Karpas-422 (cell line): ENCODE measurements at regions not wholly inside any gene's neighbourhood (a gene's known extent, or its start where the extent isn't known, plus 50 kb on each side); places are given as distances from the start of the nearest gene placed in this dataset.
"Not testable (repeated sequence)": the region's sequence is repeated elsewhere in the genome, so short reads cannot be mapped to it uniquely, and the experiment has no call there.

ENCODE experiments used
- DNase-seq: peaks from one replicate; pipeline ENCODE4 v3.0.0-alpha.2; 2015
- H2AFZ ChIP-seq: fragments of 200-600 bp; sonication (generic); 2 replicates; pipeline ENCODE4 v1.6.1; 2014; ENCODE audit warnings: antibody characterized with exemption, low read length, mixed read lengths
- H3K27ac ChIP-seq: fragments of 200-600 bp; sonication (generic); 2 replicates; pipeline ENCODE4 v1.5.1; 2014; ENCODE audit warnings: mild to moderate bottlenecking, low read length, moderate library complexity
- H3K27me3 ChIP-seq: fragments of 200-600 bp; sonication (generic); 2 replicates; pipeline ENCODE4 v1.6.1; 2014; ENCODE audit warnings: low read length, mixed read lengths
- H3K36me3 ChIP-seq: fragments of 200-600 bp; sonication (generic); 2 replicates; pipeline ENCODE4 v1.6.1; 2014; ENCODE audit warnings: low read length, mixed read lengths; ENCODE audit not compliant: insufficient read depth
- H3K4me1 ChIP-seq: fragments of 200-600 bp; sonication (generic); 2 replicates; pipeline ENCODE4 v1.6.1; 2014; ENCODE audit warnings: mild to moderate bottlenecking, low read length, mixed read lengths
- H3K4me2 ChIP-seq: fragments of 200-600 bp; sonication (generic); 2 replicates; pipeline ENCODE4 v1.6.1; 2014; ENCODE audit warnings: low read length, low read depth, mild to moderate bottlenecking; ENCODE audit not compliant: poor library complexity, severe bottlenecking
- H3K4me3 ChIP-seq: fragments of 200-600 bp; sonication (generic); 2 replicates; pipeline ENCODE4 v1.5.1; 2014; ENCODE audit warnings: mild to moderate bottlenecking, antibody characterized with exemption, low read length, mixed read lengths
- H3K79me2 ChIP-seq: fragments of 200-600 bp; sonication (generic); 2 replicates; pipeline ENCODE4 v1.6.1; 2014; ENCODE audit warnings: mild to moderate bottlenecking, low read length, mixed read lengths
- H3K9ac ChIP-seq: fragments of 200-600 bp; sonication (generic); 2 replicates; pipeline ENCODE4 v1.6.0; 2014; ENCODE audit warnings: low read length
- H3K9me2 ChIP-seq: fragments of 200-600 bp; sonication (generic), shearing (Covaris generic); replicated peaks from 2 replicates; pipeline ENCODE4 v1.6.0; 2014; ENCODE audit warnings: mild to moderate bottlenecking, low read length, moderate library complexity; ENCODE audit not compliant: insufficient read depth
- H3K9me3 ChIP-seq: fragments of 300-700, 200-600 bp; sonication (generic); 2 replicates; pipeline ENCODE4 v1.6.1; 2014; ENCODE audit warnings: low read length, mixed read lengths
- H4K20me1 ChIP-seq: fragments of 200-600 bp; sonication (generic); 2 replicates; pipeline ENCODE4 v1.6.1; 2014; ENCODE audit warnings: mild to moderate bottlenecking, antibody characterized with exemption, low read length, low read depth; ENCODE audit not compliant: insufficient read depth

DNA sequence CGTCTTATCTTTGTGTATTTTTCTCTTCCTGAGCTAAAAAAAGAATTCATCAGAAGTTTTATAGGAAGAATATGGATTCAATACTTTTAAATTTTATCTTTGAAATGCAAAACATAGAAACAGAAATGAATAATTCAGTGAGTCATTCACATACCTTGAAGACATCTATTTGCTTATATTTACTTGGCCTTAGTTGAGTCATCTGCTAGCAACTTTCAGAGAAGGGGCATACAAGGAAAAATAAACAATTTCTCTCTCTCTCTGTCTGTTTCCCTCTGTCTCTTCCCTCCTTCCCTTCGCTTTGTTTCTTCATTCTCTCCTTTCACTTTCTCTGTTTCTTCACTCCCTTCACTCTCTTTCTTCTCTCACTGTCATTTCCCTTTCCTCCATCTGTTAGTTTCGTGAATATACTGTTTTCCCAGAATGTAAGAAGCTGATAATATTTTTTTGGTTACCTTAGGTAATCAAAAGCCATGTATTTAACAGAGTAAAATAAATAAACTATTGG lies 477.2 kb downstream of the BRINP3 start:
- no peaks in the 10 kb centered on the region for H4K20me1 ChIP-seq
- H3K9me3 ChIP-seq, result peaks cover 18% of the 10 kb centered on the region
- no peak overlapping the region for H2AFZ ChIP-seq
- H3K4me1 ChIP-seq, result no peaks in the 10 kb centered on the region
- no peaks in the 10 kb centered on the region for H3K27me3 ChIP-seq
- no peak overlapping the region for H3K4me3 ChIP-seq
- DNase-seq, result no peak
- no peaks in the 10 kb centered on the region for H3K9me2 ChIP-seq
- H3K79me2 ChIP-seq, result no peaks in the 10 kb centered on the region
- no peak overlapping the region for H3K27ac ChIP-seq
- H3K9ac ChIP-seq, result no peak overlapping the region
- no peak overlapping the region for H3K4me2 ChIP-seq
- H3K36me3 ChIP-seq, result no peaks in the 10 kb centered on the region

- H3K4me1 ChIP-seq, result no peaks in the 10 kb centered on the region
These were observed 476.5 kb downstream of the BRINP3 start for GRCh38 chr1:190001187-190001586.

DNA sequence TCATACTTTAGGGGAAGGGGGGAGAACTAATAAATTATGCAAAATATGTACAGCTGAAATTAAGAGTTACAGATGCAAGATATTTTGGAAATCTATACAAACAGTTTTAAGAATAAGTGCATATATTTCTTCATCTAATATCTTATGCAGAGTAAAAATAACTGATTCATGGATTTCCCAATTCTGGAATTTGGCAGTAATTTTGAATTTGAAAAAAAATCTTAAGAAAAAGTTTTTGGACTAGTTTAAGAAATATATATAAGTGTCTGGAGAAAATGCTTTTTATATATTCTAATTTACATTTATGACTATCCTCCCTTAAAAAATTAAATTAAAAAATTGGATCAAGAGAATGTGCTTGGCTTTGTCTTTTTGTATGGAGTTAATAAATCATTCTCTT lies 474.3 kb downstream of the BRINP3 start:
- Histone ChIP-seq H3K4me3 (no peak overlapping the region), H3K27ac (no peak overlapping the region), H2AFZ (no peak overlapping the region), H3K9me3 (peaks cover 30% of the 10 kb centered on the region), H4K20me1 (no peaks in the 10 kb centered on the region), H3K9me2 (no peaks in the 10 kb centered on the region), H3K36me3 (no peaks in the 10 kb centered on the region), H3K9ac (no peak overlapping the region), H3K79me2 (no peaks in the 10 kb centered on the region), H3K4me1 (no peaks in the 10 kb centered on the region), H3K4me2 (no peak overlapping the region), H3K27me3 (no peaks in the 10 kb centered on the region)
- DNase-seq, result no peak

More at GRCh38 chr1:190001187-190001586, 476.5 kb downstream of the BRINP3 start:
- H3K27ac ChIP-seq, result no peak overlapping the region
- no peaks in the 10 kb centered on the region for H3K36me3 ChIP-seq
- no peaks in the 10 kb centered on the region for H3K79me2 ChIP-seq
- H3K9ac ChIP-seq, result no peak overlapping the region
- H3K9me3 ChIP-seq, result peaks cover 18% of the 10 kb centered on the region
- H3K9me2 ChIP-seq, result no peaks in the 10 kb centered on the region
- no peak overlapping the region for H3K4me3 ChIP-seq
- H4K20me1 ChIP-seq, result no peaks in the 10 kb centered on the region
- H3K4me2 ChIP-seq, result no peak overlapping the region
- H2AFZ ChIP-seq, result no peak overlapping the region
- H3K27me3 ChIP-seq, result no peaks in the 10 kb centered on the region
- DNase-seq, result no peak

- Histone ChIP-seq H3K4me1 (no peaks in the 10 kb centered on the region), H4K20me1 (no peaks in the 10 kb centered on the region), H3K4me2 (no peak overlapping the region), H3K9me3 (peaks cover 20% of the 10 kb centered on the region), H2AFZ (no peak overlapping the region), H3K27ac (no peak overlapping the region), H3K36me3 (no peaks in the 10 kb centered on the region), H3K9me2 (no peaks in the 10 kb centered on the region), H3K4me3 (no peak overlapping the region), H3K9ac (no peak overlapping the region), H3K27me3 (no peaks in the 10 kb centered on the region), H3K79me2 (no peaks in the 10 kb centered on the region)
- no peak for DNase-seq
These were observed 466.1 kb downstream of the BRINP3 start for GRCh38 chr1:190011585-190011984.

- not testable (repeated sequence) for H4K20me1 ChIP-seq, DNase-seq, H3K4me3 ChIP-seq, H3K9me2 ChIP-seq, H2AFZ ChIP-seq, H3K27ac ChIP-seq, H3K4me1 ChIP-seq, H3K79me2 ChIP-seq, H3K36me3 ChIP-seq, H3K27me3 ChIP-seq, H3K4me2 ChIP-seq, H3K9ac ChIP-seq
- peaks cover 20% of the 10 kb centered on the region; the same call in 1 of the 2 replicates for H3K9me3 ChIP-seq
These were observed 458.5 kb downstream of the BRINP3 start for GRCh38 chr1:190019151-190019550.

DNA sequence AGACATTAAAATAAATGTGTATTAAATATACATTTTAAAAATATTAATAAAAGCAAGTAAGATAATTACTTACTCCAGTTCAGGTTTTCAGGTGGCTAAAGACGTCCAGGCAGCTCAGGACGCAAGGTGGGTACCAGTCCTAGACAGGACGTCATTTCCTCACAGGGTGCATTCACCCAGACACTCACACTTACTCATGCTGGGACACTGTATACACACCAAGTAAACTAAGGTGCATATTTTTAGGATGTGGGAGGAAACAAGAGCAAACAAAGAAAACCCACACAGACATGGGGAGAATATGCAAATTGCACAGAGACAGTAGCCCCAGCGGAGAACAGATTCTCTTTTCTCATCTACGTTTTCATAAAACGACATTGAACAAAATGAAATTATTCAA lies 457.9 kb downstream of the BRINP3 start:
- H3K79me2 ChIP-seq, result no peaks in the 10 kb centered on the region
- no peak overlapping the region for H3K4me2 ChIP-seq
- peaks cover 20% of the 10 kb centered on the region; the same call in 1 of the 2 replicates for H3K9me3 ChIP-seq

GRCh38 chr1:190022709-190023108 lies 455.0 kb downstream of the BRINP3 start:
- no peaks in the 10 kb centered on the region for H3K27me3 ChIP-seq
- H3K4me1 ChIP-seq, result no peaks in the 10 kb centered on the region
- H2AFZ ChIP-seq, result no peak overlapping the region
- peaks cover 9% of the 10 kb centered on the region for H3K9me3 ChIP-seq
- H3K4me3 ChIP-seq, result no peak overlapping the region
- no peaks in the 10 kb centered on the region for H3K79me2 ChIP-seq
- H3K9me2 ChIP-seq, result no peaks in the 10 kb centered on the region
- no peak for DNase-seq
- no peaks in the 10 kb centered on the region for H3K36me3 ChIP-seq
- no peak overlapping the region for H3K27ac ChIP-seq
- H3K9ac ChIP-seq, result no peak overlapping the region
- no peaks in the 10 kb centered on the region for H4K20me1 ChIP-seq
- H3K4me2 ChIP-seq, result no peak overlapping the region

More for the DNA sequence above, 457.9 kb downstream of the BRINP3 start:
- Histone ChIP-seq H3K36me3 (no peaks in the 10 kb centered on the region), H3K9ac (no peak overlapping the region), H3K4me3 (no peak overlapping the region), H3K4me1 (no peaks in the 10 kb centered on the region), H3K27ac (no peak overlapping the region), H2AFZ (no peak overlapping the region), H3K9me2 (no peaks in the 10 kb centered on the region), H4K20me1 (no peaks in the 10 kb centered on the region), H3K27me3 (no peaks in the 10 kb centered on the region)
- DNase-seq, result no peak

DNA sequence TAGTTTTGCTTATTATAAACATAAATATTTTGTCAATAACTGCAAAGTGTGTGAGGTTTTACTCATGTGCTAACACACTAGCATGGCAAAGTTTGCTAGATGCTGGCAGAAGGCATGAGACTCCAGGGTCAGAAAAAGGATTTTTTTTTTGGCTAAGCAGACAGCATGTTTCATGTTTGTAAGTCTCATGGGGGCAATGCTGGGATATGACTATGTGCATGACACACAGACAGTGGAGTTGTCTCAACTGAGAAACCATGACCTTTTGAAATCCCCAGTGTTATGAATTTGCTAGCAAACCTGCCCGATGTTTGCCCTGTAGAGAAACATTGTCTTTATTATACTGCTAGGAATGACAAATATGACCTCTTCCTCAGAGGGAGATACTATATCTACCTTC lies 448.2 kb downstream of the BRINP3 start:
- H3K9me2 ChIP-seq, result no peaks in the 10 kb centered on the region
- peaks cover 6% of the 10 kb centered on the region for H3K9me3 ChIP-seq
- H2AFZ ChIP-seq, result no peak overlapping the region
- H4K20me1 ChIP-seq, result no peaks in the 10 kb centered on the region
- DNase-seq, result no peak
- no peaks in the 10 kb centered on the region for H3K36me3 ChIP-seq
- H3K9ac ChIP-seq, result no peak overlapping the region
- H3K27ac ChIP-seq, result no peak overlapping the region
- H3K27me3 ChIP-seq, result no peaks in the 10 kb centered on the region
- no peaks in the 10 kb centered on the region for H3K4me1 ChIP-seq
- no peaks in the 10 kb centered on the region for H3K79me2 ChIP-seq
- no peak overlapping the region for H3K4me2 ChIP-seq
- no peak overlapping the region for H3K4me3 ChIP-seq

DNA sequence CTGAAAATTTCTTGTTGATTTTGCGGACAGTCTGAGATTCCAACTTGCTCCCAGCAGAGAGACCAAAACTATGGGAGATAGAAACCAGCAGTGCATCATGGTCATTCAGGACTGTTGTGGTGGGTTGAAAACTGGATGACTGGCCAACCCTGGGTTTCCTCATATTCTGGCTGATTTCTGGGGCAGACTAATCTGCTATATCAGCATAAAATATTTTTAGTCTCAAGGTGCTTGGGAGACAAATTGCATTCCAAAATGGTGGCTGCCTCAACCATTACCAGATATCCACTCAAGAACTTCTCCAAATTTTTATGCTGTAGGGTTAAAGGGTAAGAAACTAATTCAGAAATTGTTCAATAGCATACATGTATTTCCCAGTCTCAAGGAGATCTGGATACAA lies 434.0 kb downstream of the BRINP3 start:
- Histone ChIP-seq H3K9me3 (peaks cover 32% of the 10 kb centered on the region), H3K4me1 (no peaks in the 10 kb centered on the region), H3K9ac (no peak overlapping the region), H4K20me1 (no peaks in the 10 kb centered on the region), H3K27ac (no peak overlapping the region), H3K9me2 (no peaks in the 10 kb centered on the region), H2AFZ (no peak overlapping the region), H3K4me2 (no peak overlapping the region), H3K27me3 (no peaks in the 10 kb centered on the region), H3K4me3 (no peak overlapping the region), H3K36me3 (no peaks in the 10 kb centered on the region), H3K79me2 (no peaks in the 10 kb centered on the region)
- no peak for DNase-seq
